Upper lobe of right lung (tissue), 1 donor: ENCODE measurements at regions not wholly inside any gene's neighbourhood (a gene's known extent, or its start where the extent isn't known, plus 50 kb on each side); places are given as distances from the start of the nearest gene placed in this dataset.

Experiments used
- ATAC-seq: fragments of 200-7000 bp; cut with Tn5 transposase; one replicate; pipeline ENCODE4 v1.9.1; 2020; ENCODE audit warnings: mild to moderate bottlenecking, moderate library complexity
- DNase-seq: peaks from one replicate; pipeline ENCODE4 v3.0.0-alpha.2; 2020
- H3K27ac ChIP-seq: fragments of 200-600 bp; one replicate; pipeline ENCODE4 v1.8.0; 2022
- H3K27me3 ChIP-seq: fragments of 200-600 bp; one replicate; pipeline ENCODE4 v1.8.0; 2022; ENCODE audit warnings: mild to moderate bottlenecking
- H3K36me3 ChIP-seq: fragments of 200-600 bp; one replicate; pipeline ENCODE4 v1.8.0; 2022
- H3K4me1 ChIP-seq: fragments of 200-600 bp; one replicate; pipeline ENCODE4 v1.8.0; 2022
- H3K4me3 ChIP-seq: fragments of 200-600 bp; one replicate; pipeline ENCODE4 v1.8.0; 2022; ENCODE audit warnings: mild to moderate bottlenecking
- H3K9me3 ChIP-seq: fragments of 200-600 bp; one replicate; pipeline ENCODE4 v1.8.0; 2022
- CTCF ChIP-seq: fragments of 200-600 bp; IDR thresholded peaks from one replicate; pipeline ENCODE4 v1.8.0; 2022; ENCODE audit warnings: antibody characterized with exemption
- intact Hi-C: fragments of 100-400 bp; cut with DNase I; formaldehyde crosslinking; loops from one replicate; pipeline ENCODE4 v1.11.0; 2022
- donor health status: DM: no; HTN: yes; CAD: no; lungs with severe emphysema.

DNA sequence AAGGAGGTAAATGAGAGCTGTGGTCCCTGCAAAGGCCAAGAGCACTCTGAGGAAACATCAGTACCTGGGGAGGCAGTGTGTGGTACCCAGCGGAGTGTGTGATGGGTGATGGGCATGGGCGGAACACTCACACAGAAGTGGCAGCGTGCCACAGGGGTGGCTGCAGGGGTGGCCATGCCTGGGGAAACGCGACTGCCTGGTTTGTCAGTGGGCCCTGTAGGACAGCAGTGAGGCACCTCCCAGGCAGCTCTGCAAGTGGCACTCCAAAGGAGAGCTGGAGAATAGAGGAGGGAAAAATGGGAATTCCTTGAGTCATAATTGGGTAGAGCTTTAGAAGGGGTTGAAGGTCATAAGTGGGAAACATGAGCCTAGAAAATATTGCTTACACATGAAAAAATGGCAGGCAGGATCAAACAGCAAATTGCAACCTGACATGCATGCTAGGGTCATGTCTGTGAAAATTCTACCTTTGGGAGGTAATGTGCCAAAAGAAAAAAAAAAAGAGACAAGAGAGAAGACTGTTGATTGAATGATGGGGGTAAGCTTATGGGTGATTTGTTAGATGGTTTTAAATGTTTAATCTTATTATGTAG lies 138.4 kb downstream of the RPLP1 start:
- DNase-seq (no peak), ATAC-seq (no peak)
- H3K27ac ChIP-seq: no peak overlapping the region
- no peak overlapping the region for H3K4me3 ChIP-seq
- no peaks in the 10 kb centered on the region for H3K27me3 ChIP-seq
- intact Hi-C loops: no loop called here
- H3K36me3 ChIP-seq: no peaks in the 10 kb centered on the region
- H3K9me3 ChIP-seq: no peaks in the 10 kb centered on the region
- H3K4me1 ChIP-seq: peaks cover 24% of the 10 kb centered on the region
- TF ChIP-seq CTCF: no peak

GRCh38 chr15:69591905-69592508 lies 139.4 kb downstream of the RPLP1 start:
- no peaks in the 10 kb centered on the region for H3K9me3 ChIP-seq
- intact Hi-C loops: no loop called here
- ATAC-seq: peak; percentile 6
- H3K27ac ChIP-seq: no peak overlapping the region
- no peak overlapping the region for H3K4me3 ChIP-seq
- peaks cover 30% of the 10 kb centered on the region for H3K4me1 ChIP-seq
- no peak for DNase-seq
- no peak for TF ChIP-seq CTCF
- no peaks in the 10 kb centered on the region for H3K36me3 ChIP-seq
- no peaks in the 10 kb centered on the region for H3K27me3 ChIP-seq

DNA sequence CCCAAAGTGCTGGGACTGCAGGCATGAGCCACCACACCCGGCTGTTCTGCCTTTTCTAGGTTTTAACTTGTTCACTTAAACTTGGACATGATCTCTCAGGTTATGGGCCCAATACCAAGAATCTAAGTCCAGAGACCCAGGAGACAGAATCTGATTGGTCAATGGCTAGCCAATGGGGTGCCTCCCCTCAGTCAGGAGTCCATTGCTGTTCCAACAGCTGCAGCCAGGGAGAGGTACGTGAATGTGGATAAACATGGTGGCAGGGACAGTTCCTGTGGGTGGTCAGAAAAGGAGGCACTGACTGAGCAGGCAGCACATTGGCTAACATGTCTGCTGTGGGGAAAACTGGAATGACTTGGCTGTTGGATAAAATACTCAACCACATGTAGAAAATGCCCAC lies 140.3 kb downstream of the RPLP1 start:
- TF ChIP-seq CTCF: no peak
- Histone ChIP-seq H3K36me3 (no peaks in the 10 kb centered on the region), H3K4me3 (no peak overlapping the region), H3K27me3 (no peaks in the 10 kb centered on the region), H3K4me1 (peaks cover 30% of the 10 kb centered on the region), H3K9me3 (no peaks in the 10 kb centered on the region), H3K27ac (no peak overlapping the region)
- no peak for DNase-seq
- no peak for ATAC-seq
- intact Hi-C loops: no loop called here

DNA sequence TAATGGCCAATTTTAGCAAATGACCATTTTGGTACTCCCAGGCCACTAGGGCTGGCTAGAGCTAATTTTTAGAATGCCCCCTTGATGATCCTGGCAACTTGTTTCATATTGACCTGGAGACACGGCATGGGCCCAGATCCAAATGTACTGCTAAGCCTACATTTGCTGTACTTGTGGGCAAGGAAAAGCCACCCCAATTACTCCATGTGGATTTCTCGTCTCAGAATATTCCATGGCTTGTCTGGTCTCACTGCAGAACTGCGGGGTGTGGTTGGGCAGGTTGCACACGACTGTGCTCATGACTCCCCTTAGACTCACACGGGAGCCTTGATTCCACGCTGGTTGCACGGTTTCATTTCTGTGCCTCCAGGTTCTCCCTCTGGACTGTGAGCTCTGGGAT lies 140.9 kb downstream of the RPLP1 start:
- H3K27ac ChIP-seq: peak overlapping the region; percentile 30

DNA sequence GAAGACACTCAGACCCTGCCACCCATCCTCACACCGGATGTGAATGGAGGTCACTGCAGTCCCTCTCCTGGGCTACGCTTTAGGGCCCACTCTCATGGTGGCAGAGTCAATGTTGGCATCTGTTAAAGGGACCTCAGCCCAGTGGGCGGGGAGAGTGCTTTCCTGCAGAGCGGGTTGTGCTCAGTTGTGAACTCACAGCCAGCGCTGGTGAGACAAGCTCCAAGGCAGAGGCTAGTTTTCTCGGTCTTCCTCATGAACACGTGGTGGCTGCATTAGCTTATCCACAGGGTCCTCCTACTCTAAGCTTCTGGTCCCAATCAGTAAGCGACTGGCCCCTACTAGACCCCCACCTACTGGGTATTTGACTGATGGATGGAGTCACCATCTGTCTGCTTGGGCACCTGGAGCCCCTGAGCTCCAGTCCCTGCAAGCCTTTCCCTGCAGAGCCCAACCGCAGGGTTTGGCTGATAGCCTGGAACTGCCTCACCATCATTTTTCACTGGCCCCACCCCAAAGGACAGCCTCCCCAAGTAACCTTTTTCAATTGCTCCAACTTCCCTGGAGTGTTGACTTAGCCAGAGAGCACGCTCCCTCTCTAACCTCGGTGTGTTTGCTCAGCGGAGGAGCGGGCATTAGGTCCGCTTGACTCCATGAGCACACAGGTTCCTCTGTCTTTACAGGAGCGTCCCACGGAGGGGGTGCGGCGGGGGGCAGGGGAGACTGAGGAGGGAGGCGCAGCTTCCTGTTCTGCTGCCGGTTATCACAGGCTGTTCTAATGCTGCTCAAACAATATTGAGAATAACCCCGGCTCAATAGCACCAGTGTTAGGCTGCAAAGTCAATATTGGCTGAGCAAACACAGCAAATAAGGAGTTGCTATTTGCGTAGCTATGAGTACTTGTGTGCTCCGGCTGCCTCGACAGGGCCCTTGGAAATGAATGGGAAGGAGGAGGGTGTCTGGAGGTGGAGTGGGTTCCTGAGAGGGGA lies 141.7 kb downstream of the RPLP1 start:
- ATAC-seq: peak; percentile 88
- intact Hi-C loops: no loop called here
- H3K4me1 ChIP-seq: peaks cover 30% of the 10 kb centered on the region
- no peaks in the 10 kb centered on the region for H3K27me3 ChIP-seq
- no peaks in the 10 kb centered on the region for H3K9me3 ChIP-seq
- no peak for TF ChIP-seq CTCF
- no peak overlapping the region for H3K4me3 ChIP-seq
- H3K27ac ChIP-seq: peak overlapping the region; percentile 88
- DNase-seq: peak; percentile 95
- no peaks in the 10 kb centered on the region for H3K36me3 ChIP-seq

More for the DNA sequence above, 140.9 kb downstream of the RPLP1 start:
- H3K36me3 ChIP-seq: no peaks in the 10 kb centered on the region
- H3K4me1 ChIP-seq: peaks cover 30% of the 10 kb centered on the region
- no peak for ATAC-seq
- H3K27me3 ChIP-seq: no peaks in the 10 kb centered on the region
- no peaks in the 10 kb centered on the region for H3K9me3 ChIP-seq
- no peak for DNase-seq
- no peak overlapping the region for H3K4me3 ChIP-seq
- TF ChIP-seq CTCF: no peak
- intact Hi-C loops: no loop called here
